Tibial nerve (tissue), 4 donors: ENCODE measurements at regions not wholly inside any gene's neighbourhood (a gene's known extent, or its start where the extent isn't known, plus 50 kb on each side); places are given as distances from the start of the nearest gene placed in this dataset.

Experiments used
- DNase-seq, 2 donors: peaks; one replicate each; pipeline ENCODE4 v3.0.0-alpha.2; 2019; ENCODE audit warnings: low spot score in 2 of 2
- H3K27ac ChIP-seq, 4 donors: fragments of 200-600 bp; sonication (generic) in 3 of 4; one replicate each; pipeline ENCODE4 v1.5.1; 2017 to 2019; ENCODE audit warnings: mild to moderate bottlenecking in 1 of 4
- H3K27me3 ChIP-seq, 2 donors: fragments of 200-600 bp; sonication (generic) in 1 of 2; one replicate each; pipeline versions ENCODE4 v1.5.1 to v1.6.0; 2017 to 2019
- H3K36me3 ChIP-seq, 3 donors: fragments of 200-600 bp; sonication (generic); one replicate each; pipeline ENCODE4 v1.5.1; 2018 to 2019
- H3K4me1 ChIP-seq, 4 donors: fragments of 200-600 bp; sonication (generic) in 3 of 4; one replicate each; pipeline ENCODE4 v1.5.1; 2017 to 2019
- H3K4me3 ChIP-seq, 4 donors: fragments of 200-600 bp; sonication (generic) in 3 of 4; one replicate each; pipeline ENCODE4 v1.5.1; 2017 to 2019; ENCODE audit warnings: mild to moderate bottlenecking in 1 of 4, moderate library complexity in 1 of 4
- H3K9me3 ChIP-seq, 4 donors: fragments of 200-600 bp; sonication (generic) in 3 of 4; one replicate each; pipeline ENCODE4 v1.5.1; 2017 to 2019
- CTCF ChIP-seq, 5 experiments: fragments of 200-600 bp in 3 of 5; fragments of 450-650 bp in 2 of 5; sonication (generic) in 3 of 5; IDR thresholded peaks; one replicate each; pipeline ENCODE4 v1.5.1; 2016 to 2019; ENCODE audit warnings: antibody characterized with exemption in 5 of 5, mild to moderate bottlenecking in 3 of 5, moderate library complexity in 2 of 5
- EP300 ChIP-seq, 2 donors: sonication (generic); formaldehyde crosslinking; IDR thresholded peaks; one replicate each; pipeline ENCODE4 v1.6.1; 2017; ENCODE audit warnings: antibody characterized with exemption in 2 of 2, mild to moderate bottlenecking in 1 of 2
- POLR2A ChIP-seq, 2 donors: fragments of 450-650 bp; IDR thresholded peaks; one replicate each; pipeline ENCODE4 v1.6.1; 2017; ENCODE audit warnings: antibody characterized with exemption in 2 of 2, mild to moderate bottlenecking in 2 of 2, moderate library complexity in 2 of 2
- WGBS, 2 donors: methylation state at CpG; one replicate each; pipeline ENCODE4 v1.1.5; 2018; 5-methylcytosine and 5-hydroxymethylcytosine counted together

GRCh38 chr11:134792044-134792443, 380.0 kb upstream of the B3GAT1 start:
- Histone ChIP-seq H3K27me3 (no peaks in the 10 kb centered on the region), H3K27ac (no peak overlapping the region), H3K9me3 (no peaks in the 10 kb centered on the region), H3K36me3 (no peaks in the 10 kb centered on the region), H3K4me1 (no peaks in the 10 kb centered on the region), H3K4me3 (no peak overlapping the region)
- no peak for DNase-seq
- WGBS, 2 donors, result 74 to 82% methylated on average over 7 of the region's 7 CpGs
- no peak for TF ChIP-seq CTCF (IDR thresholded peaks at IDR 0.05)
- TF ChIP-seq POLR2A (IDR thresholded peaks at IDR 0.05), result no peak
- no peak for TF ChIP-seq EP300 (IDR thresholded peaks at IDR 0.05)

DNA sequence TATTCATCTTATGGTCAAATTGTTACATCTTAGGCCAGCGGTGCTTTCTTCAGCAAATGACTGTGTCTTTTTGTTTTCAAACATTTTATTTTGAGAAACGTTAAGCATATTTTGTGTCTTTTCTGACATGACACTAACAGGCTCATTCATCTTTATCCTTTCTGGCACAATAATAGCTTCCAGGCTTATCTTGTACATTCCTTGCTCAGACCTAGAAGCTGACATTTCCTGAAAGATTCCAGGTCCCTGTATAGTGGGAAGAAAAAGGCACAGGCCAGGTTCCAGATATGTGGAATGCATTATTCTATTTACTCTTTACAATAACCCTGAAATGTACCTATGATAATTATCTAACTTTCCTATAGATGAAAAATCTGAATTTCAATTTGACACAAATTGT, 379.1 kb upstream of the B3GAT1 start:
- no peaks in the 10 kb centered on the region for H3K36me3 ChIP-seq
- TF ChIP-seq POLR2A (IDR thresholded peaks at IDR 0.05) (no peak), EP300 (IDR thresholded peaks at IDR 0.05) (no peak), CTCF (IDR thresholded peaks at IDR 0.05) (no peak)
- no peak overlapping the region for H3K27ac ChIP-seq
- no peaks in the 10 kb centered on the region for H3K9me3 ChIP-seq
- 43 to 48% methylated on average over 2 of the region's 2 CpGs for WGBS, 2 donors
- no peaks in the 10 kb centered on the region for H3K4me1 ChIP-seq
- DNase-seq, result no peak
- no peaks in the 10 kb centered on the region for H3K27me3 ChIP-seq
- no peak overlapping the region for H3K4me3 ChIP-seq

- Histone ChIP-seq H3K27ac (no peak overlapping the region), H3K27me3 (no peaks in the 10 kb centered on the region), H3K9me3 (no peaks in the 10 kb centered on the region), H3K4me1 (no peaks in the 10 kb centered on the region), H3K36me3 (no peaks in the 10 kb centered on the region), H3K4me3 (no peak overlapping the region)
- DNase-seq, result no peak
- TF ChIP-seq POLR2A (IDR thresholded peaks at IDR 0.05) (no peak), EP300 (IDR thresholded peaks at IDR 0.05) (no peak), CTCF (IDR thresholded peaks at IDR 0.05) (no peak)
- 87 to 90% methylated on average over 10 of the region's 10 CpGs for WGBS, 2 donors
These were observed 377.1 kb upstream of the B3GAT1 start for GRCh38 chr11:134789104-134789503.

GRCh38 chr11:134786636-134787035, 374.6 kb upstream of the B3GAT1 start:
- WGBS, 2 donors, result 88 to 91% methylated on average over 6 of the region's 6 CpGs
- Histone ChIP-seq H3K27ac (no peak overlapping the region), H3K36me3 (no peaks in the 10 kb centered on the region), H3K4me1 (no peaks in the 10 kb centered on the region), H3K4me3 (no peak overlapping the region), H3K9me3 (no peaks in the 10 kb centered on the region), H3K27me3 (no peaks in the 10 kb centered on the region)
- no peak for DNase-seq
- TF ChIP-seq POLR2A (IDR thresholded peaks at IDR 0.05) (no peak), EP300 (IDR thresholded peaks at IDR 0.05) (no peak), CTCF (IDR thresholded peaks at IDR 0.05) (no peak)

DNA sequence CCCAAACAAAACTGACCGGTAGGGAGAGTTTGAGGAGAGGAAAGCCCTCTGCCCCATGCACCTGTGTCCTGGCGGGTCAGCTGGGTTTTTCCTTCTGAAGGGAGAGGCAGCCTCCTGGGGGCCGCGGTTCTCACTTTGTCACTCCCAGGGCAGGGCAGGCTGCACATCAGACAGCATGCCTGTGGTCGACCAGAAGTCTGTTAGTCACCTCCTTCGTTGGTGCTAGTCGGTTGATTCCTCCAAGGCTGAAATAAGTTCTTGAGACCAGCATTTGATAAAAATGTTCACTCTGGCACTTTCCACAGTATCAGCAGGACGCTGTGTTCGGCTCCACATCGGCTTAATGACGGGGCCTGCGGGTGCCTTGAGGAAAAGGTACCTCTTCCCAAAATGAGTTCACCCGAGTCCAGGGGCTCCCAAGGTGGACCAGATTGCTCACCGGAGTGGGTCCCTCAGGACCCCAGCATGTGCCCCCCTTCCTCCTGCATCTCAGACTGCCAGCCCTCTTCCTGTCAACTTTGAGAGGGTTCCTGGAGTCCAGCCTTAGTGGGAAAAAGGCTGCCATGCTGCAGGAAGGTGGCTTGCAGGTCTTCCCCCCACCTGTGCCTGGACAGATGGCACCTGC, 373.7 kb upstream of the B3GAT1 start:
- no peaks in the 10 kb centered on the region for H3K27me3 ChIP-seq
- no peaks in the 10 kb centered on the region for H3K4me1 ChIP-seq
- H3K27ac ChIP-seq, result no peak overlapping the region
- H3K9me3 ChIP-seq, result no peaks in the 10 kb centered on the region
- no peak for DNase-seq
- H3K36me3 ChIP-seq, result no peaks in the 10 kb centered on the region
- WGBS, 2 donors, result 84 to 90% methylated on average over 11 to 14 of the region's 14 CpGs
- no peak for TF ChIP-seq EP300 (IDR thresholded peaks at IDR 0.05)
- no peak for TF ChIP-seq POLR2A (IDR thresholded peaks at IDR 0.05)
- no peak overlapping the region for H3K4me3 ChIP-seq

DNA sequence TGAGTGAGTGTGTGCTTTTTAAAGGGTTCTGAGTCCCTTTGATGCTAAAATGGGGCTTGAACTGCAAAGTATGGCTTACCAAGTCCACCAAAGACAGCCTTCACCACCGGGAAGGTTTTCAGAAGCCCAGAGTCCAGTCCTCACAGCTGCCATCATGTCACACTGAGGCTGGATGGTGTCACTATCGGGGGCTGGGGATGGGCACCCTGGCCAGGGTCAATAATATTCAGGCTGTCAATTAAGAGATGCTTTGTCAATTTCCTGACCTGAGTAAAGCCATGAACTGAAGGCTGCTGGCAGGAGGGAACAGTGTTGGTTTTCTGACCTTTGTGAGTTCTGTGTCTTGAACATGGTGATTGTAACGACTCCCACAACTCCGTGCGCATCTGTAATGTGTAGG, 373.0 kb upstream of the B3GAT1 start:
- H3K4me3 ChIP-seq, result no peak overlapping the region
- no peaks in the 10 kb centered on the region for H3K4me1 ChIP-seq
- no peak overlapping the region for H3K27ac ChIP-seq
- no peak for DNase-seq
- H3K36me3 ChIP-seq, result no peaks in the 10 kb centered on the region
- 73 to 77% methylated on average over 5 of the region's 5 CpGs for WGBS, 2 donors
- TF ChIP-seq POLR2A (IDR thresholded peaks at IDR 0.05), result no peak
- no peak for TF ChIP-seq EP300 (IDR thresholded peaks at IDR 0.05)
- no peak for TF ChIP-seq CTCF (IDR thresholded peaks at IDR 0.05)
- H3K9me3 ChIP-seq, result no peaks in the 10 kb centered on the region
- no peaks in the 10 kb centered on the region for H3K27me3 ChIP-seq
